GM10248 (cell line): ENCODE measurements at regions not wholly inside any gene's neighbourhood (a gene's known extent, or its start where the extent isn't known, plus 50 kb on each side); places are given as distances from the start of the nearest gene placed in this dataset.

Source experiments
- CTCF ChIA-PET: fragments of 300-600 bp; sonication (Branson Sonifier 250); formaldehyde crosslinking; extraction: SDS; loops from one replicate; lab custom pipeline; 2021; ENCODE audit warnings: antibody characterized with exemption; lab: Yijun Ruan, JAX
- POLR2A ChIA-PET: fragments of 350-650 bp; sonication (Branson Sonifier 250); formaldehyde crosslinking; extraction: SDS; loops from one replicate; lab custom pipeline; 2020; ENCODE audit warnings: antibody characterized with exemption; lab: Yijun Ruan, JAX
- DNase-seq: peaks from one replicate; pipeline ENCODE4 v3.0.0; 2012; ENCODE audit errors: extremely low spot score
- CTCF ChIP-seq: IDR thresholded peaks from 2 replicates; pipeline ENCODE4 v1.5.1; 2012; ENCODE audit warnings: mild to moderate bottlenecking, low read depth; ENCODE audit errors: extremely low read depth, missing control alignments, control extremely low read depth

DNA sequence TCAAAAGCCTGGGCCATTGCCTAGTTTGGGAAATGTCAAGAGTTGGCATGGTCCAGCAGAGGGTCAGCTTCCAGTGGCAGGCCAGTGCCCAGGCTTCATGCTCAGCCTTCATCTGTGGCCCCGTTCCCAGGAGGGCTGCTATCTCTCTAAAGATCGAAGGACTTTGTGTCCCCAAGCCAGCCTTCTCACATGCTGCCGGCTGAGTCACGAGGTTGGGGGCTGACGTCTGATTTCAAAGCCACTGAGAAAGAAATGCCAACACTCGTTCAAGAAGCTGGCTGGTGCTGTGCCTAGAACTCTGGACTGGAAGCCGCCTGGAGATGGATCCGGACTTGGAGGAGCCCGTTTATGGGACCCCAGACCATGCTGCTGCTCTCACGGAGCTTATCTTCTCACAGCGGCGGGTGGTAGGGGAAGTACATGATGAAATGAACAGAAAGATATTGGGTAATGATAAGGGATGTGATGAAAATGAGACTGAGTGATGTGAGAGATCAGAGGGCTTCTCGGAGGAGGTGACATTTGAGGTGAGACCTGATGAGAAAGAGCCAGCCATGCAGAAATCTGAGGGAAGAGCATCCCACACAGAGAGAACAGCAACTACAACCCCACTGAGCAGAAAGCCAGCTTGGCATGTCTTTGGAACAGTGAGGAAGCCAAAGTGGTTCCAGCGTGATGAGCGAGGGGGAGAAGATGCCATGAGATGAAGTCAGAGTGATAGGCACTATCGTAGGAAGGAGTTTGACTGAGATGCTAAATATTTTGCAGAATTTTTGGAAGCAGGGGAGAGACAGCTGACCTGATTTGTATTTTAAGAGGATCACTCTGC is 54.9 kb upstream of the BOD1 start:
- ChIA-PET CTCF (interaction anchor here (1.0 kb wide), 1 partner anchor 41 kb away, joined by 3 read pairs; no protein-coding TSS in a partner anchor), POLR2A (no interaction called here)
- no peak for DNase-seq
- TF ChIP-seq CTCF: no peak

DNA sequence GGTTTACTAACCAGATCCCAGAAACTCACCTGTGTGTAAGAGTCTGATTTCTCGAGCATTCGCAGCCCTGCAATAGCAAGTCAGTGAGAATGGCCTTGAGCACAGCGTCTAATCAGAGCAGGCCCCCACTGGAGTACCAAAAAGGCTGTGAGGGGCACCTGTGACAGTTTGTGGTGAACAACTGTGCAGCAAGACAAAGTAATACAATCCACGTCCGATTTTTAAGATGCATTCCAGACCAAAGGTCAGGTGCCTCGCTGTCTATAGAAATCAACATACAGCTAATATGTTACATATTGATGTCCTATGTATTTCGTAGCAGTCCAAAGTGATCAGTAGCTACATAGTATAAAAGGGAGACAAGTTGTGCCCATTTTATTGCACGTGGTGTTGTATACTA is 55.7 kb upstream of the BOD1 start:
- DNase-seq: no peak
- POLR2A ChIA-PET: no interaction called here
- CTCF ChIA-PET: interaction anchor here (1.1 kb wide), 1 partner anchor 19 kb away, joined by 3 read pairs; no protein-coding TSS in a partner anchor
- TF ChIP-seq CTCF: no peak

DNA sequence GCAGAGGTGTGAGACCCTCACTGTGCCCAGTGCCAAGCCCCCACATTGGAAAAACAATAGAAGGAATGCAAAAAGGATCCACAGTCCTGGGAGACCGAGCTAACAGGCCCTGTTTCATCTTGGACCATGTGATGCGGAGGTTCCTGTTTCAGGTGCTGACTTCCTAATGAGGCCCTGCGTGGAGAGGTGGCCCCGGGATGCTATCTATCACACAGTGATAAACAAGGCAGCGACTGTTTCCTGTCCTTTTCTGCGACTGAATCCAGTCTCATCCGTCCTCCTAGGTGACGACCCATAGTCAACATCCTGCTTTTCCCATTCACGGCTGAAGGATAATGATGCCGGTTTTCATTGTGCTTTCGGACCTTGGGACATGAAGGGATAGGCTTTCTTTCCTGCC is 56.4 kb upstream of the BOD1 start:
- ChIA-PET POLR2A (no interaction called here), CTCF (interaction anchor here (1.1 kb wide), 1 partner anchor 20 kb away, joined by 3 read pairs; no protein-coding TSS in a partner anchor)
- DNase-seq: no peak
- no peak for TF ChIP-seq CTCF

GRCh38 chr5:173673295-173674101 is 57.0 kb upstream of the BOD1 start:
- DNase-seq: no peak
- POLR2A ChIA-PET: no interaction called here
- TF ChIP-seq CTCF: no peak
- CTCF ChIA-PET: no interaction called here

- POLR2A ChIA-PET: no interaction called here
- TF ChIP-seq CTCF: no peak
- CTCF ChIA-PET: interaction anchor here (1.0 to 2.1 kb wide), 3 partner anchors 8 to 19 kb away, joined by 3 to 4 read pairs (median 3); no protein-coding TSS in a partner anchor
These were observed 59.0 kb upstream of the BOD1 start for GRCh38 chr5:173675287-173675996.

DNA sequence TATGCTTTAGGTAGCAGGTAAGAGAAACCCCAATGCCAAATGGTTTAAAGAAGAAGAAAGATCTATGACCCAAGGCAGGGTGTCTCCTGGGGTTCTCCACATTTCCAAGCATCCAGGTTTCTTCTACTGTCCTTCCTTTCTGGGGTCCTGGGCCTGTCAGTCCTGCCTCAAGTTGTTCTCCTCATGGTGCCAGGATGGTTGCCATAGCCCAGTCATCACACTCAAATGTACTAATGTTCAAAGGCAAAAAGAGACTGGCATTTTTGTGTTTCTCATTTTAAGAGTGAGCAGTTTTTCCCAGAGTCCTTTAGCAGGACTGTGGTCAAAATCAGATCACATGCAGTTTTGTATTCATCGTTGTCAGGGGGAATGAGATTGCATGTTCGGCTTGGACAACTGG is 59.9 kb upstream of the BOD1 start:
- ChIA-PET CTCF (interaction anchor here (1.0 to 2.1 kb wide), 5 partner anchors 9 to 157 kb away, joined by 3 to 5 read pairs (median 4); no protein-coding TSS in a partner anchor), POLR2A (no interaction called here)
- no peak for TF ChIP-seq CTCF
- DNase-seq: no peak

More at GRCh38 chr5:173675287-173675996, 59.0 kb upstream of the BOD1 start:
- no peak for DNase-seq
